Choroid plexus epithelial cell (primary cell): ENCODE measurements at regions not wholly inside any gene's neighbourhood (a gene's known extent, or its start where the extent isn't known, plus 50 kb on each side); places are given as distances from the start of the nearest gene placed in this dataset.

Experiments
- DNase-seq: peaks from one replicate; pipeline ENCODE4 v3.0.0-alpha.2; 2010; ENCODE audit warnings: low read depth
- H3K4me3 ChIP-seq: 2 replicates; pipeline ENCODE4 v1.5.1; 2011; ENCODE audit warnings: low read depth, mild to moderate bottlenecking, control low read depth, low read length, moderate library complexity
- CTCF ChIP-seq: conservative IDR thresholded peaks from 2 replicates; pipeline ENCODE4 v1.5.1; 2011; ENCODE audit warnings: low read depth, mild to moderate bottlenecking, control low read depth, inconsistent platforms, low read length, moderate library complexity

GRCh38 chr6:99016355-99016754 lies 68.6 kb upstream of the FBXL4 start:
- DNase-seq, result peak; percentile 47

GRCh38 chr6:99014061-99014460 lies 66.3 kb upstream of the FBXL4 start:
- peak; percentile 50 for DNase-seq
- TF ChIP-seq CTCF, result no peak
- H3K4me3 ChIP-seq, result no peak overlapping the region

More at GRCh38 chr6:99016355-99016754, 68.6 kb upstream of the FBXL4 start:
- no peak for TF ChIP-seq CTCF
- no peak overlapping the region for H3K4me3 ChIP-seq

GRCh38 chr6:99013661-99014060 lies 65.9 kb upstream of the FBXL4 start:
- no peak for TF ChIP-seq CTCF
- no peak for DNase-seq
- H3K4me3 ChIP-seq, result no peak overlapping the region

- DNase-seq, result peak; percentile 92
- no peak for TF ChIP-seq CTCF
- H3K4me3 ChIP-seq, result no peak overlapping the region
Measured at GRCh38 chr6:99013145-99013544, 65.4 kb upstream of the FBXL4 start.

- no peak for TF ChIP-seq CTCF
- no peak overlapping the region for H3K4me3 ChIP-seq
- no peak for DNase-seq
Measured at GRCh38 chr6:99011151-99011550, 63.4 kb upstream of the FBXL4 start.

GRCh38 chr6:99002831-99003230 lies 55.1 kb upstream of the FBXL4 start:
- no peak overlapping the region for H3K4me3 ChIP-seq
- no peak for TF ChIP-seq CTCF
- DNase-seq, result peak; percentile 55

GRCh38 chr6:98998103-98998502 lies 50.4 kb upstream of the FBXL4 start:
- no peak for DNase-seq
- TF ChIP-seq CTCF, result no peak
- H3K4me3 ChIP-seq, result no peak overlapping the region
